M059J (cell line): ENCODE measurements at regions not wholly inside any gene's neighbourhood (a gene's known extent, or its start where the extent isn't known, plus 50 kb on each side); places are given as distances from the start of the nearest gene placed in this dataset.
"Not testable (repeated sequence)": the region's sequence is repeated elsewhere in the genome, so short reads cannot be mapped to it uniquely, and the experiment has no call there.

Experiments
- DNase-seq: peaks from one replicate; pipeline ENCODE4 v3.0.0-alpha.2; 2012; ENCODE audit warnings: low read depth

DNA sequence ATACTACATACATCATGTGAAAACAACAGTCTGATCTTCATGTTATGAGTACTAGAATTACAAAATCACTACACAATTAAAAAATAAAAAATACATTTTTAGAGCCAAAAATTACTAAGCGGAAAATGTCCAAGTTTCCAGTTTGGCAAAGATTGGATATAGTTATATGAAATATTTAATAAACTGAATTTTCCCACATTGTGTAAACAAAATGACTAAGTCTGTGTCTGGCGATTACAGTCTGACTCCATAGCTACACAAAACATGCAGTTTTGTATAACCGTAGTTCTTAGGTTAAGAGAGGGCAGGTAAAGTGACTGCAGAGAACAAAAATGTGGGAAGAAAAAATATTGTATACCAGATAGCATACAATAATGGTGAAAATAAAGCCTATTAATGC, 59.2 kb upstream of the TMEM47 start:
- DNase-seq: no peak

DNA sequence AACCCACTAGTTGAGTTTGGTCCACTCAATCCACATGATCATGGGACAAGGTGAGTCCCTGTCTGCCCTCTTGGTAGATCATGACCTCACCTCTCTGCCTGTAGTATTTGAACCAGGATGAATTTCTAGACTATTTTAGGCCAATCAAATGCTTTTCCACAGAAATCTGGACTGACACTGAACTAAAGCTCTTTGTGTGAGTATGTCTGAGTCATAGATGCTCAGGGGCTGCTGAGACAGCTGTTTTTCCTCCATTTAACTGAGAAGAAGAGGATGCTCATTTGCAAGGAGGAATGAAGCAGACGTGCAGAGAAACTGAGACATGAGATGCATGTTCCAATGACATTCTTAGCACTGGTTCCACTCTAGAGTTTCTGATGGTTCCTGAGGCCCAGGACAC, 77.3 kb upstream of the TMEM47 start:
- DNase-seq: peak; percentile 36

GRCh38 chrX:34744521-34744920, 87.4 kb upstream of the TMEM47 start:
- no peak for DNase-seq

- DNase-seq: no peak
These were observed 92.8 kb upstream of the TMEM47 start for GRCh38 chrX:34749896-34750295.

GRCh38 chrX:34764852-34765361, 107.8 kb upstream of the TMEM47 start:
- peak; percentile 36 for DNase-seq

- no peak for DNase-seq
These were observed 111.2 kb upstream of the TMEM47 start for GRCh38 chrX:34768290-34768689.

DNA sequence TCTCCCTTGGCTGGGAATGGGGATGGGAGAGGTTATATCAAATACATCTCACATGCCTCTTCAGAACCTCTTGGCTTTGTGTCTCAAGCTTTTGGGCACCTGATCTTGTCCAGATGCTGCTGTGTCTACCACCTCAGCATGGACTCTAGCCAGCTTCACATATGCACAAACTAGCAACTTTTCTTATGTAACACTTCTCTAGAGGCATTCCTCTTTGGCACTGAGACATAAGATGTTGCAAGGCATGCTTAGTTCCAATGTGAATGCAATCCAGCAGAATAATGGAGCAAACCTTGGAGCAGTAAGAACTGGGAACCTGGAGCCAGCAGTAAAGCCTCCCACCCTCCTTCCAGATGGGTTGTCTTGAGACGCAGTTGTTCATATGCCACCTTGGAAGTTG, 113.4 kb upstream of the TMEM47 start:
- DNase-seq: no peak

- DNase-seq: peak; percentile 89
These were observed 121.8 kb upstream of the TMEM47 start for GRCh38 chrX:34778916-34779315.

GRCh38 chrX:34790026-34790425, 132.9 kb upstream of the TMEM47 start:
- DNase-seq: no peak

DNA sequence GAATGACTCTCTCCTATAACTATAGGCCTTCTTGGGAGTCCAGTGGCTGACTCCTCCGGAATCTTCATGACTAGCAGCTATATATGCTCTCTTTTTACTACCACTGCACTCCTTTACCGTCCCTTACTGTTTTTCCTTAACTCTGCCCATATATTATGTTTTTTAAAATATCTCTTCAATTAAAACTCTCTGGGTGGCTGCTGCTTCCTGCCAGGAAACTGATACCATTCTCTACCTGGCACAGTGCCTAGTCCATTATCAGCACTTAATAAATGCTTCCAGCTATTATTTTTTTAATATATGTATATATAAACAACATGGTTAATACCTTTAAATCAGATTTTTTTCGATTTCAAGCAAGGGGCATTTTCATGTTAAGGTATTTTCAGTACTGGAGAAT, 136.6 kb upstream of the FAM47B start:
- DNase-seq: no peak

DNA sequence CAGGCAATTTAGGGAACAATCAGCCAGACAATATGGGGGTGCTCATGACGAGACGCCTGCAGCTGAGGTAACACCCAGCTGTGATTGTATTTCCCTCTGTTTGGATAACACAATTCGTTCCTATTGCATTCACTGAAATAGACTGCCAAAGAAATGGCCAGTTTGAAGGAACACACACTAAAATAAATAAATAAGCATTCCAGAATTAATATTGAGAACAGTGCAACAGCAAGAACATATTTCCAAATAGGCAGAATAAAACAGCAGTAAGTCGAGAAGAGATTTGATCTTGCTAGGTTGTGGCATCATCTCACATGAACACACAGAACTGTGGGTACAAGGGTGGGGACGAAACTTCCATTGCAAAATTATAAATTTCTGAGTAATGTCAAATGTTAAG, 133.5 kb upstream of the FAM47B start:
- DNase-seq: no peak

- peak; percentile 75 for DNase-seq
These were observed 132.2 kb upstream of the FAM47B start for GRCh38 chrX:34810364-34810763.

DNA sequence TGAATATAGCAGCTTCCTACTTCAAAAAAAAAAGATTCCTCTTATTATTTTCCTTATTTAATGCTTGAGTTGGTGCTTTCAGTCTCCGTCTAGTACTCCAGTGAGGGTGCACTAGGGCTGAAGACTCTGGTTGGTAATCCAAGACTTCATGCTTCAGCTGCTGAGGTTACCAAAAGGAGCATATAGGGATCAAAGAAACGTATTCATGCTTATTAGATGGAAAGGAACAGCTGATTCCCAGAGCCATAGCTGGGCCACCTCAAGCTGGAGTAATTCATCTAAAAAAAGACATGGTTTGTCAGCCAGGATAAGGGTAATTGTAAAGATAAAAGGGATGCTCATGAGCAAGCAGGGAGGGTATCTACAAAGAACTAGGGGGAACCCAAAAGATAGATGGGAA, 131.7 kb upstream of the FAM47B start:
- peak; percentile 39 for DNase-seq

- DNase-seq: peak; percentile 39
These were observed 129.0 kb upstream of the FAM47B start for GRCh38 chrX:34813618-34814017.

DNA sequence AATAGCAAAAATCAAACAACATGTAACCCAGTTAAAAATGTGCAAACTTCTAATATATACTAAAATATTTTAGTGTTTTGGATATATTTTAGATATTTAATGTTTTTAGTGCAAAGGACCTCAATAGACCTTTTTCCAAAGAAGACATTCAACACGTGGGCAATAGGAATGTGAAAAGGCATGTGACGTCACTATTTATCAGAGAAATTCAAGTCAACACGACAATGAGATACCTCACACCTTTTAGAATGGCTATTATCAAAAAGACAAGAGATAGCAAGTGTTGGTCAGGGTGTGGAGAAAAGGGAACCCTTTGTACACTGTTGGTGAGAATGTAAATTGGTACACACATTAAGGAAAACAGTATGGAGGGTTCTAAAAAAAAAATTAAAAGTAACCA, 115.6 kb upstream of the FAM47B start:
- no peak for DNase-seq

DNA sequence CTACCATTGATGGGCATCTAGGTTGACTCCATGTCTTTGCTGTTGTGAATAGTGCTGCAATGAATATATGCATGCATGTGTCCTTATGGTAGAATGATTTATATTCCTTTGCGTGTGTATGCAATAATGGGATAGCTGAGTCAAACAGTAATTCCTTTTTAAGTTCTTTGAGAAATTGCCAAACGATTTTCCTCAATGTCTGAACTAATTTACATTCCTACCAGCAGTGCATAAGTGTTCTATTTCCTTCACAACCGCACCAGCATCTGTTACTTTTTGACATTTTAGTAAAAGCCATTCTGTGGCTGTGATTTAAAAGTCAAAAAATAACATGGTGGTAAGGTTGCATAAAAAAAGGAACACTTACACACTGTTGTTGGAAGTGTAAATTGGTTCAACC, 103.1 kb upstream of the FAM47B start:
- DNase-seq: no peak

DNA sequence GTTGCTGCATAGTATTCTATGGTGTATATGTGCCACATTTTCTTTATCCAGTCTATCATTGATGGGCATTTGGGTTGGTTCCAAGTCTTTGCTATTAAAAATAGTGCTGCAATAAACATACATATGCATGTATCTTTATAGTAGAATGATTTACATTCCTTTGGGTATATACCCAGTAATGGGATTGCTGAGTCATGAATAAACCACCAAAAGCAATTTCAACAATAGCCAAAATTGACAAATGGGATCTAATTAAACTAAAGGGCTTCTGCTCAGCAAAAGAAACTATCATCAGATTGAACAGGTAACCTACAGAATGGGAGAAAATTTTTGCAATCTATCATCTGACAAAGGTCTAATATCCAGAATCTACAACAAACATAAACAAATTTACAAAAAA, 101.4 kb upstream of the FAM47B start:
- not testable (repeated sequence) for DNase-seq

GRCh38 chrX:34848281-34848680, 94.3 kb upstream of the FAM47B start:
- no peak for DNase-seq

- peak; percentile 55 for DNase-seq
These were observed 93.2 kb upstream of the FAM47B start for GRCh38 chrX:34849371-34849770.

DNA sequence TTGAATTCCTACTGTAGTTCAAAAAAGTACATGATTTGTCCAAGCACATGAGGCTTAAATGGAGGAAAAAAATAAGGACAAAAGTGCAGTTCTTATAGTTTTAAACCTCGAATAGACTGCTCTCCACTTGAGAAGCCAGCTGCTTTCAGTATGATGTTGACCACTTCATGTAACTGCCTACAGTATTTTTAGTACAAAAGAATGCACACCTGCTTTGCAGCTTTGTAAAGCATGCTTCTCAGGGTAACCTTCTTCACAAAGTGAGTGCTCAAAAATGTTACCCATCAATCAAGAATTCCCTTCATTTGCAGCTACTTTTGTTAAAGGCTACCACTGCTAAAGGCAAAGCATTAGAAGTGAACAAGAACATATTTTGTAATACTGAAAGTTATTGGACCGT, 83.4 kb upstream of the FAM47B start:
- no peak for DNase-seq

DNA sequence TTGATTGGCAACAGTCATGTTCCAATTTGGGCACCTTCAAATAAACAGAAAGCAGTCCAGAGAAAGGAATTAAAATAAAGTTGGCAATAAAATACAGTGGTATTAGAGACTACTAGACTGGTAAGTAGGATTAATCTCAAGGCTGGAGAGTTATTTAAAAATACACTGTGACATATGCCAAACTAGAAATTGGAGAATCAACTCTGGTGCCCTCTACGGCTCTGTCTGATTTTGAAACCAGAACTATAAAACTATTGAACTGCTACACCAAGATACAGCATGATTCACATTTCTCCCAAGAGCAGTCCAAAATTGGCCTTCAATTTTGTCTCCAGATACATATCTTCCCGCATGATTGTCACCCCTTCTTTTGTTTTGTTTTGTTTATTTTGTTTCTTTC, 78.7 kb upstream of the FAM47B start:
- DNase-seq: no peak

DNA sequence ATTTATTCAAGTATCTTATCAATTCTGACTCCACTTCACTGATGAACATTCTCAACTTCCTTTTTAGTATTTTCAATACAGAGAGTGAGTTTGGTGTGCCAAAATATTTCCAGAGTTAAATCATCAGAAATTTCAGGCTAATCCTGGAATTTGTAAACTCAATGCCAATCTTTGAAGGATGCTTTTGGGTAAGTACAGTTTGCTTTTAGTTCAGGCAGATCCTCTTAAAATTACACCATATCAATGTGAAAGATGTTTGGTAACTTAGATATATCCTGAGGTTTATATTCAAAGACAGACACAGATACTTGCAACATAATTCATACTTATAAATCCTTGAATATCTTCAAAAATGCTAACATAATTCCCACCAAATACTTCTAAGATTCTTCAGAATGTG, 76.0 kb upstream of the FAM47B start:
- no peak for DNase-seq

DNA sequence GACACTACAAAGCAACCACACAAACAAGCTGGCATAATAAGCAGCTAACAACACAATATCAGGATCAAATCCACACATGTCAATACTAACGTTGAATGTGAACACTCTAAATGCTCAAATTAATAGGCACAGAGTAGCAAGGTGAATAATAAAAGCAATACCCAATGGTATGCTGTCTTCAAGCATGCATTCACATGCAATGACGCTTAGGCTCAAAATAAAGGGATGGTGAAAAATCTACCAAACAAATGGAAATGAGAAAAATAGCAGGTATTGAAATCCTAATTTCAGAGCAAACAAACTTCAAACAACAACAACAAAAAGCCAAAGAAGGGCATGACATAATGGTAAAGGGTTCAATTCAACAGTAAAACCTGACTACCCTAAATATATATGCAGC, 74.0 kb upstream of the FAM47B start:
- DNase-seq: no peak

DNA sequence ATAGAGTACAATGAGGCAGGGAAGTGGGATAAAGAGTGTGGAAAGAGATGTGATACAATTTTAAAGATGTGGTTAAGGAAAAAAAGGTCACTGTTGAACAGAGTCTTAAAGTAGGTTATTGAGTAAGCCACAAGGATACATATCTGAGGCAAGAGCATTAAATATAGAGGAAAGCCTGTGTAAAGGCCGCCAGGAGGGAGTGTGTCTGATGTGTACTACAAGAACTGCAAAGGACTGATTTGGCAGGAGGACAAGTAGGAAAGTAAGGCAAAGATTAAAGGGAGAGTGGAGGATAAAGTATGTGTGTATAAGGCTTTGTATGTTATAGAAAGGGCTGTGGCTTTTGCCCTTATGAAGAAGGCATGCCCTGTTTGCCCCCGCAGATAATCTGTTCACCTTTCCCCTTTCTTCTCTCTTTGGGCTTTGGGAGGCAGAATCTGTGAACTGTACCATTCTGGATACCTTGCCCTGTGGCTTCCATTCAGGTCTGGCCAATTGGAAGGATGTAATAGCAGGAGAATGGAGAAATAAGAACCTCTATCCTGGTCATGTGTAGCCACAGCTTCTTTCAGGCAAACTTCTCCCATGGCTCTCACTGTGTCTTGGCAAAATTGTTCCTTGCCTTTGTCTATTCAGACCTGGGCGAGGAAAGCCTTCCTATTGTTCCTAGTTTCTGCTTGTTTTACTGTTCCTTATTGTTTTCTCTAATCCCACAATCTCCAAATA, 68.9 kb upstream of the FAM47B start:
- no peak for DNase-seq
